ENCODE measurements at regions not wholly inside any gene's neighbourhood (a gene's known extent, or its start where the extent isn't known, plus 50 kb on each side); places are given as distances from the start of the nearest gene placed in this dataset.
A peak's percentile ranks its signal among the peaks of the same experiment; 100 is the strongest.
"Not testable (repeated sequence)": the region's sequence is repeated elsewhere in the genome, so short reads cannot be mapped to it uniquely, and the experiment has no call there.

DNA sequence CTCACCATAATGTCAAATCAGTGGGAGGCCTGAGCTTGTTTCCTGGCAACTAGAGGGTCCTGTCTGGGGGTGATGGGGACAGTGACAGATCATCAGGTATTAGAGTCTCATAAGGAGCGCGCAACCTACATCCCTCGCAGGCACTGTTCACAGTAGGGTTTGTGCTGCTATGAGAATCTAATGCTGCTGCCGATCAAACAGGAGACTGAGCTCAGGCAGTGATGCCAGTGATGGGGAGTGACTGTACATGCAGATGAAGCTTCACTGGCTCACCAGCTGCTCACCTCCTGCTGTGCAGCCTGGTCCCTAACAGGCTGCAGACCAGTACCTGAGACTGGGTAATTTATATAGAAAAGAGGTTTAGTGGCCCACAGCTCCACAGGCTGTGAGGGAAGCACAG, 147.3 kb downstream of the TTLL2 start:
- no peak for DNase-seq

DNA sequence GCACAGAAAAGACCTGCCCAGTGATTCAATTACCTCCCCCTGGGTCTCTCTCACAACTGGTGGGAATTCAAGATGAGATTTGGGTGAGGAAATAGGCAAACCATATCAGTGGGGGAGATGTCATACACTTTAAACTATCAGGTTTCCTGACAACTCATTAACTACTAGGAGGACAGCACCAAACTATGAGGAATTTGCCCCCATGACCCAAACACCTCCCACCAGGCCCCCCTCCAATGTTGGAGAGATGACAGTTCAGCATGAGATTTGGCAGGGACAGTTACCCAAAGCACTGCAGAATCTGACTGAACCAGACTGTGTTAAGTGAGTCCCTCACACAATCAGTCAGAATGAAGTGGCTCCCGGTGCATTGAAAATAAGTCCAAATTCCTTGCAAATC, 148.0 kb downstream of the TTLL2 start:
- no peak for DNase-seq

DNA sequence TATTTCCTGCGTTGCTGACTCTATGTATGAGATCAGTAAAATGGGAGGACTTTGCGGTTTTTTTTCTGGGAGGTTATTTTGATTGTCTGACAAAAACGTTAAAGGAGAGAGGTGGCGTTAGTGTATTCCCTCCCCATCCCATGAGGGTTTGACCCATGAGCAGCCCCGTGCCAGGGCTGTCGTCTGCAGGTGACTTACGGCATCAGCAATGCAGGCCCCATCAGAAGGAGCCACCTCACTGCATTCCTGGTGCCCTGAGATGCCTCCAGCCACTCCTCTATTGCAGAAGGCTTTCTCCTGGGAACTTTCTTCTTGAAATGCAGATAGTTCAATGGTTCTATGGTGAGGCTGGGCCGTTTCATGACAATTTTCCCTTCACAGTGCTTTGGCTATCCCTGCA, 149.3 kb downstream of the TTLL2 start:
- DNase-seq, result no peak

DNA sequence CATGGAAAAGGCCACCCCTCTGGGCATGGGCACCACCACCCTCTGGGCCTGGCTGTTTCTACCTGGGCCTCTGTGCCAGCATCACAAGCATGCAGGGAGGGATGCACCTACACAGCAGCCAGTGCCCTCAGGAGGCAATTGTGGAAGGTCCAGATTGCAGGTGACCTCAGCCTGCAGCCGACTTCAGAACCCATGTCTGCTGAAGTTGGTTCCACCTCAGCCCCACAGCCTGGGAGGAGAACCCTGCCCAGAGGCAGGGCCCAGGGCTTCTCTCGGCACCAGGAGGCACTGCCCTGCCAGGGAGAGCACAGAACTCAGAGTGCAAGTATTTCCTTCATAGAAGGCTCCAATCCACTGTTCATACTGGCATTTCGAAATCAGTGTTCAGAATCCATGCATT, 149.8 kb downstream of the TTLL2 start:
- no peak for DNase-seq

DNA sequence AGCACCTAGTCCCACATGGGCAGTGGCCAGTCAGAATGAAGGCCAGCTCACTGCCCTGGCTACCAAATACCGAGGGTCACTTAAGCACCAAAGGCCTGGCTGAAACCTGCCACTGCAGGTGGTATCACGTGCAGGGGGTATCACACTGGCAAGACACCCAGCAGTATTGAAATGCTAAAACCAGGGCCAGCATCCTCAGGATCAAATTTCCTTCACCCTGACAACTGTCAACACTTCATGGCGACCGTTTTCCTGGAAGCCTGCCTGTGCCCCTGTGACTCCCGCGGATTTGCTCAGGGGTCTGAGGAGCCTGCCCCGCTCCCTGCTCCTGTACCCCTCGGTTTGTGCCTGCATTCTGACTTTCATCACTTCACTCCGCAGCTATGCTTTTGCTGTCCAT, 151.1 kb downstream of the TTLL2 start:
- no peak for DNase-seq

DNA sequence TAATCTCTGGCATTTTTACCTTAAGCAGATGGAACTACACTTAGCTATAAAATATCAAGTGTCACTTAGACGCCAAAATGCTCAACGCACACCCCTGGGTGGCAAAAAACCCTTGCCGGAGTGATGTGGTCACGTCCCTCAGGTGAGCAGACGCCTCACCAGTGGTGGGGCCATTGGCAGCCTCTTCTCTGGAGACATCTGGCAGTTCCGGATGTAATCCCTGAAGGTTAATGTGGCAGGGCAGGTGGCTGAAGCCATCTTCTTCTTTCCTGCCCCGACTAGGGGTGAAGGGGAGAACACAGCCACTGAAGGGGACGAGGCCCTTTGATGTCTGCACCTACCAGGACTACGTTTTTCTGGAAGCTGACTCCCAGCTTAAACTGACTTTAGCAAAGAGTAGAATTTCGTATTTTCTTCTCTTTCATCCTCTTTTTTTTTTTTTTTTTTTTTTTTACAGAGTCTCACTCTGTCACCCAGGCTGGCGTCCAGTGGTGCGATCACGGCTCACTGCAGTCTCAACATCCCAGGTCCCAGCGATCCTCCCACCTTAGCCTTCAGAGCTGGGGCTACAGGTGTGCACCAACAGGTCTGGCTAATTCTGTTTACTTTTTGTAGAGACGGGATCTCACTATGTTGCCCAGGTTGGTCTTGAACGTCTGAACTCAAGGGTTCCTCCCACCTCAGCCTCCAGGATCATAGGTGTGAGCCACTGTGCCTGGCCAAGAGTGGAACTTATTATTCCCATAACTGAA, 152.1 kb downstream of the TTLL2 start:
- DNase-seq, result no peak

DNA sequence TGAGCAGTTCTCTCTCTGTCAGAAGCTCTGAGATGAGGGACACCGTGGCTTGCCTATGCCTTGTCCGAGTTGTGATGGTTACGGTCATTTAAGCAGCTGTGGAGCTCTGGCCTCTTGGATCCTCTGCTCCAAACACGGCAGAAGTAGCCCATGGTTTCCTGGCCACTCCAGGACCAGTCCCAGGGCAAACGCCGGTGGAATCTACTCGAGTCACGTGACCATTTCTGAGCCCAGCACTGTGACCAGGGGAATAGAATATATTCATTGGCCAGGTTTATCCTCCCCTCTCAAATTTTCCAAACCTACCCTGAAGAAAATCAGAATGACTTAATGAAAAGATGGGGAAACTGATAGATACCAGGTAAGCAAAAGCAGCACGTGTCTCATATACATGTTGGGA, 152.8 kb downstream of the TTLL2 start:
- no peak for DNase-seq

DNA sequence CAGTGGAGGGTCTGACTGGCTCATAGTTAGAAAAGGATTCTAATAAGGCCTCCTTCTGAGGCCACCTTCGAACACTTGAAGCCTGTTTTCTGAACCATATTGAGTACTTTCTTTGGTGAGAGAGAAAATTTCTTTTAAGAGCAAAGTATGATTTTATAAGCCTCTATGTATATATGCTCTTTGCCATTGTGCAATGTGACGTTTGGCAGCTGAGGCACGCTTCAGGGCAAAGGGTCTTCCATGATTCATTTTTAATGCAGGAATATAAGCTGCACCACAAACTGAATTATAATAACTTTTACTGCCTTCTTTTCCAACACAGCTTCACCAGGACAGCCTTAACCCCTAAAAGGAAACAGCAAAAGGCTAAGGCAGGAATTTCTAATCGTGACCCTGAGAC, 154.4 kb downstream of the TTLL2 start:
- DNase-seq, result no peak

DNA sequence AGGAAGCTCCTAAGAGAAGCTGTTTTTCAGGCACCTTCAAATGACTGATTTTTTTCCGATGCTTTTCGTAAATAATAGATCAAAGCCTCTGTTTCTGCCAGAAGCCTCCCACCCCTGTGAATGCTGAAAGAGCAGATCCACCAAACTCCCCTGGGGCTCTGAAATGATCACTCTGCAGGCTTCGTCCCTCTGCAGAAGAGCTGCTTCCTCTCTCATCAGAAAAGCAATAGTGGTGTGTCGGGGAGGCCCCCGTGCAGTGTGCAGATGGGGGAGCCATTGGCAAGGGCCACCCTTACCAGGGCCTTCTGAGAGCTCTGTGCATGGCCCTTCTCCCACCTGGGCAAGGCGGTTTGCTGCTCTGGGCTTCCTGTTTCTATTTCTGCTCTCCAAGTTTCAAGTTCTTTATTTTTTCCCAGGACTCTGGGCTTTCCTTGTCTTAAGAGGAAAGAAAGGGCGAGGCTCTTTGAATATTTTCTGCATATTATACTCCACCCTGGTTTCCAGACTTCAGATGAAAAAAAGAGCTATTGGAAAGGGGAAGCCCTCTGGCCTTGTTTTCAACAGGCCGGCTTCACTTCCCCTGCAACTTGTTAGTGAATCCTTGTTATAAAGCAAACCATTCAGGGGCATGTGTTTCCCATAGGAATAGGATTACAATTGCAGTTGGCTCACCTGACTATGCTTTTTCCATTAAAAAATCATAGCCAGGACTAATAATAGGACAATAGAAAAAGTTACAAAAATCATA, 155.2 kb downstream of the TTLL2 start:
- DNase-seq, result no peak

DNA sequence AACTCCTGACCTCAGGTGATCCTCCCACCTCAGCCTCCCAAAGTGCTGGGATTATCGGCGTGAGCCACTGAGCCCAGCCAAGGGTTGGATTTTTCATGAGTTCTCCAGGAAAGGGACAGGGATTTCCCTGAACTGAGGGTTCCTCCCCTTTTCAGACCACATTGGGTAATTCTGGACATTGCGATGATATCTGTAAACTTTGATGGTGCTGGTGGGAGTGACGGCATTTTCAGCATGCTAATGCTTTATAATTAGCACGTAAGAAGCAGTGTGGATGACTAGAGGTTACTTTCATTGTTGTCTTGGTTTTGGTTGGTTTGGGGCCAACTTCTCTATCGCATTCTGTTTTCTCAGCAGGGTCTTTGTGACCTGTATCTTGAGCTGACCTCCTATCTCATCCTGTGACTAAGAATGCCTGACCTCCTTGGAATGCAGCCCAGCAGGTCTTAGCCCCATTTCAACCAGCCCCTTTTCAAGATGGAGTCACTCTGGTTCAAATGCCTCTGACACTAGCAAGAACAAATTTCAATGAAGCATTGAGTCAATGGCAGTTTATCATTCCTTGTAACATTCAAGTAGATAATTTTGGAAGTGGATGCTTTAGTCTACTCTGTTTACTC, 156.5 kb downstream of the TTLL2 start:
- DNase-seq, result no peak

DNA sequence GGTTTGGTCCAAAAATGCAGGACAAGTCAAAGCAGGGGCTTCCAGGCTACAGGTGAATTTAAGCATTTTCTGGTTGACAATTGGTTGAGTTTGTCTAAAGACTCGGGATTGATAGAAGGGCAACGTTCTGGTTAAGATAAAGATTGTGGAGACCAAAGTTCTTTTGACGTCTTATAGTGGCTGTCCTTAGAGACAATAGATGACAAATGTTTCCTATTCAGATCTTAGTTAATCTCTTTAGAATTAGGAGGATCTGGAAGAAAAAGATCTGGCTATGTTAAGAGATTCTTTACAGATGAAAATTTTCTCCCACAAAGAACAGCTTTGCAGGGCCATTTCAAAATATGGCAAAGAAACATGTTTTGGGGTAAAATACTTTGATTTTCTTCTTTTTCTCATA, 157.9 kb downstream of the TTLL2 start:
- not testable (repeated sequence) for DNase-seq

DNA sequence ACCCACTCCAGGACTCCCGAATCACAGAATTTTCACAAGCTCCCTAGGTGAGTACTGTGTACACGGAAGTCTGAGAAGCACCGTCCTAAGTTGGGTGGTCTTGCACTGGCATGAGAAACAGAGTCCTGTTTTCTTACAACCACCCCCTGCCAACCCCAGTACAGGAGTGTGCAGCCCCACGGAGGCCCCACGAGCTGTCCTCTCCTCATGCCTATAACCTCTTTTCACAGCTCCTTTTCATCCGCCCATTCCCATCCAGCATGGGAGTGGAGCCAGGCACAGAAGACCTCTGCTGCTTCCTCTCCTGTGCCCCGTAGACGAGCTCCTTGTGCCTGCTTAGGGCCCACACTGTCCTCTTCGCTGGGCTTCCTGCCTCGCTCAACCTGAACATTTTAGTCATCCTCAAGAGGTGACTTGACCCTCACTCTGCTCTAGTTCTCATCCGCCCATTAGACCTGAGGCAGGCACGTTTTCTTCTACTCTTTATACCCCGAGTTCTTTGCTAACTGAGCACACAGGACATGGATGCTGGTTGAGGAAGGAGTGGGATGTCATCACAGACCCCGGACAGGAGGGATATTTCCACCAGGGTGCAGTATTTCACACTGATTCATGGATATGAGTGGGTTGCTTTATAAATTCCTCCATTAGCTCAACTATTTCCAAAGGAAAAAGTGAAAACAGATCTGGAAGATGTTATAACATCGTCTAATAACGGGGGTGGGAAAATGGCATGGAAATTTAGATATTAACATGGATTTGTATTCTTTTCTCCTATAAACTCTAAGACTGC, 160.5 kb downstream of the TTLL2 start:
- DNase-seq, result peak; percentile 2

DNA sequence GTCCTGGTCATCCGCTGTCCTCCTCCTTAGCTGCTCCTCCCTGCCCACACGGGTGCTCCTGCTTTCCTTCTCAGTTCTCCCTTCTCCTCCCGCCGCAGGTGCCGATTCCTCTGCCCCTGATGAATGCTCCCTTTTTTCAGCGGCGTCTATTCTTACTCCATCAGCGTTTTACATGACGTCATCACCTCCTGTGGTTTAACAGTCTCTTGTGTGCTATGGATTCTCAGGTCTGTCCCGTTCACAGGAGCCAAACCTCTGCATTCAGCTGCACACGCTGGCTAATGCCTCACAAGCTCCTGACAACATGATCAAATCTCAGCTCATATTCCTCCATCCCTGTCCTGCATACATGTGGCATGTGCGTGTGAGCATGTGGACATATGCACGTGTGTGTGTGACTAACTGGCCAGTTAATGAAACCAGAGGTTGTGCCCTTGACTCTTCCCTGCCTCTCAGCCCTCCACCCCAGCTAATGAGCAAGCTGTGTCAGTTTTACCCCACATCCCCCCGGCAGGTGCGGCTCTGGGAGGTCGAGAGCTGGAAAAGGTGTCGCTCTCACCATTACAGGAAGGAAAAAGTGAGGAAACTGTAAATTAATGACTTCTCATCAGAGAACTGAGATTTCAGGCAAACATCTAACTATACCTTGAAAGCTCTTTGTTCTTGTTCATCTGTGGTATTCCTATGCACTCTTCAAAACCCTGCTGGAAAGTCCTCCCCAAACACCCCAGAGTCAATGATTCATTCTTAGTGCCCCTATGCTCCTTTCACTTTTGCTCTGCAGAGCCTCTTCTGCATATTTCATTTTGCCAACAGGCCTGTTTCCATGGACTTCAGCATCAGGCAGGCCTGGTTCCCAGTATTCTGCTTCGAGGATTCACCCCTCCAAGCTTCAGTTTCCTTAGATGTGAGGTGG, 163.1 kb downstream of the TTLL2 start:
- no peak for DNase-seq

DNA sequence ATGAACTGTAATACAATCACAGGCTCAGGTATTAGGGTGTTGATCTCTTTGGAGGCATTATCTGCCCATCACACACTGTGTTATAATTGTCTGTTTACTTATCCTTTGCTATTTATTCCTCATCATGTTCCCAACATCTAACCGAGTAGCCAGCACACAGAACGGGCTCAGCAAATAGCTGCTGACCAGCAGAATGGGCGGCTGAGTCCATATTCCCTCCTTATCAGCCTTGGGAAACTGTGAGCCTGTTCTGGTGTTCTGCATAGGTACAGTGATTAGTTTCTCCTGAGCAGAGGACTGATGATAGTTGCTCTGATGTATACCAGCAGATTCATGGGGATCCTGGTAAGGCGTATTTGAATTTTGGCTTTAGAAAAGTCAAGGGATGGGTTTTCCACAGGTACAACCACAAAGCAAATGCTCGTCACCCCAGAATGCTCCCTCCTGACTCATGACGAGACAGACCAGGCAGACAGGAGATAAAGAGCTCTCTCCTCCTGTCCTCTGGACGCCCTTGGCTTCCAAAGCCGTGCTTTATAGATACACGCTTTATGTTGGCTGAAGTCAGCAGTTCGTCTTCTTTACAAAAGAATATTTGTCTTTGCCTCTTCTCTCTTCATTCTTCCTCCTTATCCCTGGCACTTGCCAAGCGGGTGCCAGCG, 166.7 kb downstream of the TTLL2 start:
- DNase-seq, result no peak

DNA sequence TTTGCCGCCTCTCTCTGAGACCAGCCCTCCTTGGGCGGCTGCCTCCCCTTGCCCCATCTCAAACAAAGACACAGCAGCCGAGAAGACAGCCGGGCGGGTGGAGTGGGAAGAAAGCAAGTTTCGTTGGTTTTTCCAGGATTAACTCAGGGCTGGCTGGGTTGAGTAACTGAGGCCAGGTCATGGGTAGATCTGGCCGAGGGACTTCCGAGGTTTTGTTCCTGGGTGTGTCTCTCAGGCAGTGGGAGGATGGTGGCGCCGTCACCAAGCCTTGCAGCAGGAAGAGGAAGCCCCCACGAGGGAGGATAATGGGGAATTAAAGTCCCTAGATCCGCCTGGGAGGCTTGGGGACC, 167.2 kb downstream of the TTLL2 start:
- DNase-seq, result no peak

DNA sequence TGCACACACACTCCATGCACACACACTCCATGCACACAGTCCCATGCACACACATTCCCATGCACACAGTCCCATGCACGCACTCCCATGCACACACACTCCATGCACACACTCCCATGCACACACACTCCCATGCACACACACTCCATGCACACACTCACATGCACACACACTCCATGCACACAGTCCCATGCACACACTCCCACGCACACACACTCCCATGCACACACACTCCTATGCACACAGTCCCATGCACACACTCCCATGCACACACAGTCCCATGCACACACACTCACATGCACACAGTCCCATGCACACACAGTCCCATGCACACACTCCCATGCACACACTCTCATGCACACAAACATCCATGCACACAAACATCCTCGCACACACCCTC, 168.4 kb downstream of the TTLL2 start:
- DNase-seq, result no peak

DNA sequence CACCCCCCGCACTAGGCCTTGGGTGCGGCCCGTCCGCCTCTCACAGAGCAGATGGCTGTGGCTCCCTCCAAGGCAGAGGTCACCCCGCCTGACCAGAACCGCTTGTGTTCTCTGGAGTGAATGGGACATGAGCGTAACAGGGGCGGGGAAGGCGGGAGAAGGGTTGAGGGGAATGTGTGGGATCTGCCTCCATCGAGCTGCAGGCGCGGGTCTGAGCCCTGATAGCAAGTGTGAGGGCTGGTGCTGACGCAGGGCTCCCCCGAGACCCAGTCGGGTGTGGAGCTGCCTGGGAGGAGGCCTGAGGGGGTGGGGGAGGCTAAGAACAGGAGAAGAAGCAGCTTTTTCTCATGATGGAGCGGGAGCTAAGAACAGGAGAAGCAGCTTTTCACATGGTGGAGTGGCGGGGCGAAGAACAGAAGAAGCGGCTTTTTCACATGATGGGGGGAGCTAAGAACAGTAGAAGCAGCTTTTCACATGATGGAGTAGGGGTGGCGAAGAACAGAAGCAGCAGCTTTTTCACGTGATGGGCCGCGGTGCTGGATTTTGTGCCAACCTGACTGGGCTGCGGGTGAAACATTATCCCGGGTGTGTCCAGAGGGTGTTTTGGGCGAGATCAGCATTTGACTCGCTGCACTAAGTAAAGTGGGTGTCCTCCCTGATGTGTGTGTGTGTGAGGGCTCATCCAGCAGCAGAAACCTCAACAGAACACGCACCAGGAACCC, 169.3 kb downstream of the TTLL2 start:
- DNase-seq, result no peak

DNA sequence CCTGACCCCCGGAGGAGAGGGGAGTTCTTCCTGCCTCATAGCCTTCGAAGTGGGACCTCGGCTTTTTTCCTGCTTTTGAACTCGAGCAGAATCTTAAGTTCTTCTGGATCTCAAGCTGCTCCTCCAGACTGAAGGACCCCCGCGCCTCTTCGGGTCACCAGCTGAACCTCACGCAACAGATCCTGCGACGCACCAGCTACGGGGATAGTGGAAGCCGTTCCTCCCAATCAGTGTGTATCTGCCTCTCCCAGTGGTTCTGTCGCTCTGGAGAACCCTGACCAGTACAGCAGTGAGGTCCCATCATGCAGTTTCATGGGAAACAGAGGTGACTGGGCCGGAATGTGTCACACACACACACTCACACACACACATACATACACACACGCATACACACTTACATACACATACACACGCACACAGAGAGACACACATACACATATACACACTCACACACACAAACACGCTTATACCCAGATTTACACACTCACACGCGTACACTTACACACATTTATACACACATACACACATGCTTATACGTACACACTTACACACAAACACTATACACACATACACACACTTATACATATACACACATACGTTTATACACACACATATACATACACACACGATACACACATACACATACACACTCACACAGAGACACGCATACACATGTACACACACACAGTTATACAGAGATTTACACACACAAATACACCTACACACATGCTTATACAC, 170.0 kb downstream of the TTLL2 start:
- no peak for DNase-seq

DNA sequence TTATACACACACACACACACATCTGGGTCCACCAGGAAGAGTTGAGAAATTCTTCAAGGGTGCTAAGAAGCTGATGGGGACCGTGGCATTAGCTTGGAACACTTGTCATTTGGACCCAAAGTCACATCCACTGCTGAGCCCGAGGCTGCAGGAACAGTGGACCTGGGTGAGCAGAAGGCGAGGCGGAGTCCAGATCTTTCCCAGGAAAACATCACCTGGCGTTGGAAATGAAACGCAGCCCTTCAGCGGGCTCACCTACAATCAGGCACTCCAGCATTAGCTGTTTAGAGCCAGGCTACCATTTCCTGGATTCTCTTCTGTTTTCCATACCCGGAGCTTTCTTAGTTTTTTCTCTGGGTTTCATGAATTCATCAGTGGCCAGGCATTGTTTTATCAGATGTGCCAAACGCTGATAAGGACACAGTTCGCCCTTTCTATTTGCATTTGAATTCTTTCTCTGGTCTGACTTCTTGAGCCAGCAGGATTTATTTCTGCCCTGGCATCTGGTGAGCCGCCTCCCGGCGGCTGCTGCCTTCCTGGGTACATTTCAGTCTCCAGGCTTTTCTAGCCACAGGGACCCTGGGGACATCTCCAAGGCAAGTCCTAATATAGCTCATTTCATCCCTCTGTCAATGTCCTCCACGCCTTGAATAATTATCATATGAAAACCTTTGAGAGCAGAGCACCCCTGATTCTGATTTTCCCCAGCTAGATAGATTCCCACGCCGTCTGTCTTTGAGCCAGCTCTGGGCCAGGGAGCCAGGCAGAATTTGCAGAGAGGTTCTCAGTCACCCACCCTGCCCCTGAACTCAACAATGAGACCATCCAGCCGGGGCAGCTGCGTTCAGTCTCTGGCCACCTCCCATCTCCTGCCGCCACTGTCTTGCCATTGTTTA, 170.9 kb downstream of the TTLL2 start:
- peak; percentile 44 for DNase-seq

Measured in DMS 273 treated with DMSO at 0.1 percent for 48 hours (cell line).